Activated naive CD8-positive, alpha-beta T cell treated with anti-CD3 and anti-CD28 coated beads for 36 hours (primary cell): ENCODE measurements at regions not wholly inside any gene's neighbourhood (a gene's known extent, or its start where the extent isn't known, plus 50 kb on each side); places are given as distances from the start of the nearest gene placed in this dataset.
"Not testable (repeated sequence)": the region's sequence is repeated elsewhere in the genome, so short reads cannot be mapped to it uniquely, and the experiment has no call there.

Experiments
- DNase-seq: peaks from one replicate; pipeline ENCODE4 v3.0.0; 2021
- H3K27ac Mint-ChIP-seq: one replicate; pipeline ENCODE4 v1.8.0; 2022; ENCODE audit warnings: mild to moderate bottlenecking, moderate library complexity, mixed read lengths
- H3K27me3 Mint-ChIP-seq: one replicate; pipeline ENCODE4 v1.8.0; 2022; ENCODE audit warnings: mild to moderate bottlenecking, mixed read lengths
- H3K36me3 Mint-ChIP-seq: one replicate; pipeline ENCODE4 v1.8.0; 2021; ENCODE audit warnings: mild to moderate bottlenecking, mixed read lengths
- H3K4me1 Mint-ChIP-seq: one replicate; pipeline ENCODE4 v1.8.0; 2021; ENCODE audit warnings: mixed read lengths
- H3K4me3 Mint-ChIP-seq: one replicate; pipeline ENCODE4 v1.8.0; 2022; ENCODE audit warnings: mild to moderate bottlenecking, moderate library complexity, mixed read lengths
- H3K9me3 Mint-ChIP-seq: one replicate; pipeline ENCODE4 v1.8.0; 2022; ENCODE audit warnings: mixed read lengths

GRCh38 chr7:51619880-51620279 is 303.3 kb upstream of the COBL start:
- Mint-ChIP-seq H3K36me3 (no peaks in the 10 kb centered on the region), H3K4me1 (no peaks in the 10 kb centered on the region), H3K27ac (no peak overlapping the region), H3K27me3 (no peaks in the 10 kb centered on the region), H3K4me3 (no peak overlapping the region), H3K9me3 (peaks cover 4% of the 10 kb centered on the region)
- no peak for DNase-seq

- Mint-ChIP-seq H3K9me3 (no peaks in the 10 kb centered on the region), H3K36me3 (no peaks in the 10 kb centered on the region), H3K27ac (no peak overlapping the region), H3K4me3 (no peak overlapping the region), H3K27me3 (no peaks in the 10 kb centered on the region), H3K4me1 (no peaks in the 10 kb centered on the region)
- DNase-seq, result no peak
Observed at GRCh38 chr7:51617686-51618085, 301.1 kb upstream of the COBL start.

- H3K4me1 Mint-ChIP-seq, result no peaks in the 10 kb centered on the region
Observed at GRCh38 chr7:51613911-51614357, 297.3 kb upstream of the COBL start.

GRCh38 chr7:51611937-51612336 is 295.3 kb upstream of the COBL start:
- Mint-ChIP-seq H3K27ac (no peak overlapping the region), H3K9me3 (peaks cover 4% of the 10 kb centered on the region), H3K4me3 (no peak overlapping the region), H3K36me3 (no peaks in the 10 kb centered on the region), H3K4me1 (no peaks in the 10 kb centered on the region), H3K27me3 (no peaks in the 10 kb centered on the region)
- DNase-seq, result no peak

More at GRCh38 chr7:51613911-51614357, 297.3 kb upstream of the COBL start:
- Mint-ChIP-seq H3K36me3 (no peaks in the 10 kb centered on the region), H3K27ac (no peak overlapping the region), H3K4me3 (no peak overlapping the region), H3K27me3 (no peaks in the 10 kb centered on the region), H3K9me3 (no peaks in the 10 kb centered on the region)
- no peak for DNase-seq

GRCh38 chr7:51607447-51607846 is 290.8 kb upstream of the COBL start:
- H3K27ac Mint-ChIP-seq, result no peak overlapping the region

GRCh38 chr7:51606601-51607154 is 290.1 kb upstream of the COBL start:
- no peak for DNase-seq
- H3K27ac Mint-ChIP-seq, result no peak overlapping the region
- H3K27me3 Mint-ChIP-seq, result no peaks in the 10 kb centered on the region
- peaks cover 4% of the 10 kb centered on the region for H3K9me3 Mint-ChIP-seq
- no peak overlapping the region for H3K4me3 Mint-ChIP-seq
- no peaks in the 10 kb centered on the region for H3K4me1 Mint-ChIP-seq
- H3K36me3 Mint-ChIP-seq, result no peaks in the 10 kb centered on the region

More at GRCh38 chr7:51607447-51607846, 290.8 kb upstream of the COBL start:
- Mint-ChIP-seq H3K27me3 (no peaks in the 10 kb centered on the region), H3K4me3 (no peak overlapping the region), H3K9me3 (peaks cover 4% of the 10 kb centered on the region), H3K4me1 (no peaks in the 10 kb centered on the region), H3K36me3 (no peaks in the 10 kb centered on the region)
- no peak for DNase-seq

- Mint-ChIP-seq H3K9me3 (peaks cover 11% of the 10 kb centered on the region), H3K27me3 (no peaks in the 10 kb centered on the region), H3K4me3 (no peak overlapping the region), H3K4me1 (no peaks in the 10 kb centered on the region), H3K36me3 (no peaks in the 10 kb centered on the region), H3K27ac (no peak overlapping the region)
- no peak for DNase-seq
Observed at GRCh38 chr7:51602376-51602775, 285.8 kb upstream of the COBL start.

- Mint-ChIP-seq H3K4me3 (no peak overlapping the region), H3K4me1 (no peaks in the 10 kb centered on the region), H3K27ac (no peak overlapping the region), H3K36me3 (no peaks in the 10 kb centered on the region), H3K9me3 (peaks cover 14% of the 10 kb centered on the region), H3K27me3 (no peaks in the 10 kb centered on the region)
- no peak for DNase-seq
Observed at GRCh38 chr7:51601461-51601860, 284.9 kb upstream of the COBL start.

GRCh38 chr7:51599935-51600334 is 283.3 kb upstream of the COBL start:
- H3K4me1 Mint-ChIP-seq, H3K27ac Mint-ChIP-seq, DNase-seq, H3K4me3 Mint-ChIP-seq, H3K27me3 Mint-ChIP-seq, H3K36me3 Mint-ChIP-seq: not testable (repeated sequence)
- H3K9me3 Mint-ChIP-seq, result peaks cover 14% of the 10 kb centered on the region

GRCh38 chr7:51593628-51594027 is 277.0 kb upstream of the COBL start:
- H3K27ac Mint-ChIP-seq, result no peak overlapping the region
- no peaks in the 10 kb centered on the region for H3K36me3 Mint-ChIP-seq
- no peaks in the 10 kb centered on the region for H3K4me1 Mint-ChIP-seq
- peaks cover 8% of the 10 kb centered on the region for H3K9me3 Mint-ChIP-seq
- no peak overlapping the region for H3K4me3 Mint-ChIP-seq
- no peak for DNase-seq
- H3K27me3 Mint-ChIP-seq, result no peaks in the 10 kb centered on the region

GRCh38 chr7:51592842-51593599 is 276.4 kb upstream of the COBL start:
- Mint-ChIP-seq H3K4me3 (no peak overlapping the region), H3K27me3 (no peaks in the 10 kb centered on the region), H3K27ac (no peak overlapping the region), H3K9me3 (peaks cover 6% of the 10 kb centered on the region), H3K4me1 (no peaks in the 10 kb centered on the region), H3K36me3 (no peaks in the 10 kb centered on the region)
- DNase-seq, result no peak

GRCh38 chr7:51591223-51591622 is 274.6 kb upstream of the COBL start:
- Mint-ChIP-seq H3K4me1 (no peaks in the 10 kb centered on the region), H3K27me3 (no peaks in the 10 kb centered on the region), H3K27ac (no peak overlapping the region), H3K9me3 (peaks cover 3% of the 10 kb centered on the region), H3K4me3 (no peak overlapping the region), H3K36me3 (no peaks in the 10 kb centered on the region)
- DNase-seq, result no peak

GRCh38 chr7:51590746-51591145 is 274.1 kb upstream of the COBL start:
- H3K4me3 Mint-ChIP-seq, result no peak overlapping the region
- H3K27ac Mint-ChIP-seq, result no peak overlapping the region
- no peak for DNase-seq
- no peaks in the 10 kb centered on the region for H3K27me3 Mint-ChIP-seq
- no peaks in the 10 kb centered on the region for H3K4me1 Mint-ChIP-seq
- no peaks in the 10 kb centered on the region for H3K36me3 Mint-ChIP-seq
- H3K9me3 Mint-ChIP-seq, result peaks cover 3% of the 10 kb centered on the region

- H3K9me3 Mint-ChIP-seq, result peaks cover 3% of the 10 kb centered on the region
- no peak for DNase-seq
- H3K4me3 Mint-ChIP-seq, result no peak overlapping the region
- H3K4me1 Mint-ChIP-seq, result no peaks in the 10 kb centered on the region
- no peaks in the 10 kb centered on the region for H3K36me3 Mint-ChIP-seq
- no peak overlapping the region for H3K27ac Mint-ChIP-seq
- H3K27me3 Mint-ChIP-seq, result no peaks in the 10 kb centered on the region
Observed at GRCh38 chr7:51589111-51589510, 272.5 kb upstream of the COBL start.

- Mint-ChIP-seq H3K36me3 (no peaks in the 10 kb centered on the region), H3K9me3 (no peaks in the 10 kb centered on the region), H3K4me3 (no peak overlapping the region), H3K4me1 (no peaks in the 10 kb centered on the region), H3K27ac (no peak overlapping the region), H3K27me3 (no peaks in the 10 kb centered on the region)
- no peak for DNase-seq
Observed at GRCh38 chr7:51587604-51588003, 271.0 kb upstream of the COBL start.

- Mint-ChIP-seq H3K27me3 (no peaks in the 10 kb centered on the region), H3K36me3 (no peaks in the 10 kb centered on the region), H3K4me1 (no peaks in the 10 kb centered on the region), H3K9me3 (peaks cover 8% of the 10 kb centered on the region), H3K4me3 (no peak overlapping the region), H3K27ac (no peak overlapping the region)
- no peak for DNase-seq
Observed at GRCh38 chr7:51577390-51577789, 260.8 kb upstream of the COBL start.
